ENCODE measurements at regions not wholly inside any gene's neighbourhood (a gene's known extent, or its start where the extent isn't known, plus 50 kb on each side); places are given as distances from the start of the nearest gene placed in this dataset.

GRCh38 chr10:90494183-90494582, 363.7 kb downstream of the HTR7 start:
- 82% methylated on average over 2 of the region's 2 CpGs for WGBS
- no peak for DNase-seq (ENCODE audit: low spot score)
- Histone ChIP-seq H3K9me3 (no peaks in the 10 kb centered on the region), H3K27me3 (replicated peaks; ENCODE audit: insufficient read depth) (no peaks in the 10 kb centered on the region), H3K4me3 (no peak overlapping the region), H3K36me3 (no peaks in the 10 kb centered on the region), H3K4me1 (replicated peaks) (no peaks in the 10 kb centered on the region), H3K27ac (no peak overlapping the region)
- TF ChIP-seq POLR2AphosphoS5 (IDR thresholded peaks at IDR 0.05) (no peak), POLR2A (IDR thresholded peaks at IDR 0.05) (no peak), CTCF (IDR thresholded peaks at IDR 0.05) (no peak)
- intact Hi-C loops (cut with DNase I): no loop called here

- no peaks in the 10 kb centered on the region for H3K36me3 ChIP-seq
- no peak overlapping the region for H3K4me3 ChIP-seq
- intact Hi-C loops (cut with DNase I): no loop called here
- no peak overlapping the region for H3K27ac ChIP-seq
- H3K9me3 ChIP-seq: no peaks in the 10 kb centered on the region
- no peak for DNase-seq (ENCODE audit: low spot score)
- 78% methylated on average over 2 of the region's 2 CpGs for WGBS
- no peaks in the 10 kb centered on the region for H3K27me3 ChIP-seq (replicated peaks; ENCODE audit: insufficient read depth)
- no peaks in the 10 kb centered on the region for H3K4me1 ChIP-seq (replicated peaks)
- TF ChIP-seq POLR2A (IDR thresholded peaks at IDR 0.05): no peak
- no peak for TF ChIP-seq CTCF (IDR thresholded peaks at IDR 0.05)
- TF ChIP-seq POLR2AphosphoS5 (IDR thresholded peaks at IDR 0.05): no peak
Observed at GRCh38 chr10:90504172-90504571, 353.7 kb downstream of the HTR7 start.

GRCh38 chr10:90526721-90527120, 331.1 kb downstream of the HTR7 start:
- Histone ChIP-seq H3K36me3 (no peaks in the 10 kb centered on the region), H3K4me3 (no peak overlapping the region), H3K27me3 (replicated peaks; ENCODE audit: insufficient read depth) (no peaks in the 10 kb centered on the region), H3K4me1 (replicated peaks) (no peaks in the 10 kb centered on the region), H3K9me3 (no peaks in the 10 kb centered on the region), H3K27ac (no peak overlapping the region)
- WGBS: 94% methylated on average over 1 of the region's 1 CpG
- DNase-seq (ENCODE audit: low spot score): no peak
- intact Hi-C loops (cut with DNase I): no loop called here
- TF ChIP-seq POLR2A (IDR thresholded peaks at IDR 0.05) (no peak), POLR2AphosphoS5 (IDR thresholded peaks at IDR 0.05) (no peak), CTCF (IDR thresholded peaks at IDR 0.05) (no peak)

GRCh38 chr10:90530521-90530920, 327.3 kb downstream of the HTR7 start:
- intact Hi-C loops (cut with DNase I): no loop called here
- H3K4me1 ChIP-seq (replicated peaks): no peaks in the 10 kb centered on the region
- no peaks in the 10 kb centered on the region for H3K36me3 ChIP-seq
- TF ChIP-seq POLR2A (IDR thresholded peaks at IDR 0.05) (no peak), CTCF (IDR thresholded peaks at IDR 0.05) (no peak), POLR2AphosphoS5 (IDR thresholded peaks at IDR 0.05) (no peak)
- DNase-seq (ENCODE audit: low spot score): no peak
- H3K4me3 ChIP-seq: no peak overlapping the region
- H3K27me3 ChIP-seq (replicated peaks; ENCODE audit: insufficient read depth): no peaks in the 10 kb centered on the region
- H3K27ac ChIP-seq: no peak overlapping the region
- WGBS: 37% methylated on average over 3 of the region's 3 CpGs
- no peaks in the 10 kb centered on the region for H3K9me3 ChIP-seq

GRCh38 chr10:90557385-90557784, 300.5 kb downstream of the HTR7 start:
- Histone ChIP-seq H3K9me3 (no peaks in the 10 kb centered on the region), H3K4me1 (replicated peaks) (no peaks in the 10 kb centered on the region), H3K36me3 (no peaks in the 10 kb centered on the region), H3K27ac (no peak overlapping the region), H3K27me3 (replicated peaks; ENCODE audit: insufficient read depth) (no peaks in the 10 kb centered on the region), H3K4me3 (no peak overlapping the region)
- intact Hi-C loops (cut with DNase I): no loop called here
- no peak for DNase-seq (ENCODE audit: low spot score)
- WGBS: 88% methylated on average over 1 of the region's 1 CpG
- TF ChIP-seq CTCF (IDR thresholded peaks at IDR 0.05) (no peak), POLR2A (IDR thresholded peaks at IDR 0.05) (no peak)
